K562 (cell line): ENCODE measurements at regions not wholly inside any gene's neighbourhood (a gene's known extent, or its start where the extent isn't known, plus 50 kb on each side); places are given as distances from the start of the nearest gene placed in this dataset.

Experiments used
- ATF3 ChIP-seq, 2 experiments: fragments of 450-650 bp in 1 of 2; sonication (generic) in 1 of 2; formaldehyde crosslinking in 1 of 2; IDR thresholded peaks in 1 of 2; conservative IDR thresholded peaks in 1 of 2; 2 replicates each; pipeline versions ENCODE4 v1.6.1 to v1.8.1; 2016 to 2023; ENCODE audit warnings: mild to moderate bottlenecking in 2 of 2, moderate library complexity in 2 of 2, inconsistent platforms in 1 of 2, missing genetic modification reagents in 1 of 2
- TARDBP ChIP-seq: fragments of 450-650 bp; IDR thresholded peaks from 2 replicates; pipeline ENCODE4 v1.6.1; 2016

- TF ChIP-seq TARDBP (no peak), ATF3 (IDR thresholded peaks at IDR 0.05) (no peak), ATF3 (CRISPR knock-in tag; conservative IDR thresholded peaks at IDR 0.05) (no peak)
These were observed 100.9 kb upstream of the C7orf33 start for GRCh38 chr7:148489678-148490077.
